H9 (cell line): ENCODE measurements at regions not wholly inside any gene's neighbourhood (a gene's known extent, or its start where the extent isn't known, plus 50 kb on each side); places are given as distances from the start of the nearest gene placed in this dataset.

Experiments
- DNase-seq: peaks from one replicate; pipeline ENCODE4 v3.0.0-alpha.2; 2017
- H2AFZ ChIP-seq: one replicate; pipeline ENCODE4 v1.6.1; 2013; ENCODE audit warnings: mild to moderate bottlenecking, low read length, control low read depth, moderate library complexity
- H2AK5ac ChIP-seq: 2 replicates; pipeline ENCODE4 v1.6.1; 2013; ENCODE audit warnings: low read length, control low read depth, mixed read lengths; ENCODE audit not compliant: insufficient read length
- H2BK120ac ChIP-seq: one replicate; pipeline ENCODE4 v1.6.1; 2013; ENCODE audit warnings: low read depth, mild to moderate bottlenecking, low read length, control low read depth, inconsistent platforms; ENCODE audit not compliant: poor library complexity, severe bottlenecking
- H2BK12ac ChIP-seq: 2 replicates; pipeline ENCODE4 v1.6.1; 2013; ENCODE audit warnings: low read length, control low read depth, mixed read lengths, low read depth; ENCODE audit not compliant: insufficient read length
- H2BK15ac ChIP-seq: 2 replicates; pipeline ENCODE4 v1.6.1; 2013; ENCODE audit warnings: low read depth, low read length, control low read depth
- H2BK20ac ChIP-seq: one replicate; pipeline ENCODE4 v1.6.1; 2013; ENCODE audit warnings: low read depth, mild to moderate bottlenecking, low read length, control low read depth, inconsistent platforms; ENCODE audit not compliant: poor library complexity, severe bottlenecking
- H2BK5ac ChIP-seq: 2 replicates; pipeline ENCODE4 v1.6.1; 2013; ENCODE audit warnings: low read length, control low read depth, mixed read lengths; ENCODE audit not compliant: insufficient read length
- H3K14ac ChIP-seq: 2 replicates; pipeline ENCODE4 v1.6.1; 2013; ENCODE audit warnings: low read length, control low read depth; ENCODE audit not compliant: insufficient read depth
- H3K18ac ChIP-seq: 2 replicates; pipeline ENCODE4 v1.6.1; 2013; ENCODE audit warnings: low read depth, mild to moderate bottlenecking, mixed read lengths, low read length, control low read depth; ENCODE audit not compliant: insufficient read length
- H3K23ac ChIP-seq: 2 replicates; pipeline ENCODE4 v1.6.1; 2013; ENCODE audit warnings: low read length, control low read depth, mixed read lengths, low read depth; ENCODE audit not compliant: insufficient read length
- H3K23me2 ChIP-seq: 2 replicates; pipeline ENCODE4 v1.6.1; 2013; ENCODE audit warnings: low read depth, mild to moderate bottlenecking, mixed read lengths, low read length, control low read depth; ENCODE audit not compliant: insufficient read length, poor library complexity, severe bottlenecking
- H3K27ac ChIP-seq: 2 replicates; pipeline ENCODE4 v1.5.1; 2013; ENCODE audit warnings: low read length, control low read depth, mixed read lengths, low read depth; ENCODE audit not compliant: insufficient read length
- H3K27me3 ChIP-seq: 2 replicates; pipeline ENCODE4 v1.6.1; 2013; ENCODE audit warnings: low read length, control low read depth, inconsistent platforms; ENCODE audit not compliant: insufficient read depth
- H3K4ac ChIP-seq: 2 replicates; pipeline ENCODE4 v1.6.1; 2013; ENCODE audit warnings: low read depth, mild to moderate bottlenecking, control low read depth, inconsistent platforms, low read length, moderate library complexity
- H3K4me1 ChIP-seq: 2 replicates; pipeline ENCODE4 v1.6.1; 2013; ENCODE audit warnings: low read length, control low read depth, inconsistent platforms; ENCODE audit not compliant: insufficient read depth
- H3K4me2 ChIP-seq: 2 replicates; pipeline ENCODE4 v1.6.1; 2013; ENCODE audit warnings: low read length, control low read depth, mixed read lengths; ENCODE audit not compliant: insufficient read length, insufficient read depth
- H3K56ac ChIP-seq: 2 replicates; pipeline ENCODE4 v1.6.1; 2013; ENCODE audit warnings: low read depth, mild to moderate bottlenecking, mixed read lengths, low read length, control low read depth; ENCODE audit not compliant: insufficient read length
- H3K79me1 ChIP-seq: 2 replicates; pipeline ENCODE4 v1.6.1; 2013; ENCODE audit warnings: low read depth, mild to moderate bottlenecking, moderate library complexity, low read length, control low read depth, inconsistent platforms; ENCODE audit not compliant: insufficient read depth, poor library complexity, severe bottlenecking
- H3K79me2 ChIP-seq: 2 replicates; pipeline ENCODE4 v1.6.1; 2013; ENCODE audit warnings: low read length, control low read depth, inconsistent platforms; ENCODE audit not compliant: insufficient read depth
- H3K9ac ChIP-seq: 2 replicates; pipeline ENCODE4 v1.6.1; 2013; ENCODE audit warnings: low read length, control low read depth, mixed read lengths; ENCODE audit not compliant: insufficient read length; ENCODE audit errors: extremely low read depth
- H3K9me3 ChIP-seq: one replicate; pipeline ENCODE4 v1.6.1; 2013; ENCODE audit warnings: low read depth, low read length, inconsistent platforms; ENCODE audit not compliant: control insufficient read depth
- H3T11ph ChIP-seq: one replicate; pipeline ENCODE4 v1.6.1; 2013; ENCODE audit warnings: mild to moderate bottlenecking, low read length, control low read depth, inconsistent platforms
- H4K20me1 ChIP-seq: one replicate; pipeline ENCODE4 v1.6.1; 2013; ENCODE audit not compliant: control insufficient read depth, insufficient read length, insufficient read depth
- H4K5ac ChIP-seq: 2 replicates; pipeline ENCODE4 v1.6.1; 2013; ENCODE audit warnings: low read depth, mild to moderate bottlenecking, mixed read lengths, low read length, control low read depth; ENCODE audit not compliant: insufficient read length
- H4K8ac ChIP-seq: replicated peaks from 2 replicates; pipeline ENCODE4 v1.6.1; 2013; ENCODE audit warnings: low read length, control low read depth, mixed read lengths, low read depth; ENCODE audit not compliant: insufficient read length
- H4K91ac ChIP-seq: 2 replicates; pipeline ENCODE4 v1.6.1; 2013; ENCODE audit warnings: low read depth, mild to moderate bottlenecking, moderate library complexity, mixed read lengths, low read length, control low read depth; ENCODE audit not compliant: insufficient read length
- H3K27ac Mint-ChIP-seq, 3 experiments: 2 replicates in 2 of 3; 3 replicates in 1 of 3; pipeline ENCODE4 v1.8.0; 2020 to 2021; ENCODE audit warnings: mixed read lengths in 3 of 3, mild to moderate bottlenecking in 1 of 3, moderate library complexity in 1 of 3
- H3K27me3 Mint-ChIP-seq: 2 replicates; pipeline ENCODE4 v1.8.0; 2021; ENCODE audit warnings: low read depth, mild to moderate bottlenecking, moderate library complexity, mixed read lengths
- H3K36me3 Mint-ChIP-seq, 3 experiments: 2 replicates in 2 of 3; 3 replicates in 1 of 3; pipeline ENCODE4 v1.8.0; 2020 to 2021; ENCODE audit warnings: low read depth in 3 of 3, mixed read lengths in 3 of 3; ENCODE audit not compliant: insufficient read depth in 1 of 3
- H3K4me1 Mint-ChIP-seq, 2 experiments: 2 replicates each; pipeline ENCODE4 v1.8.0; 2020; ENCODE audit warnings: mixed read lengths in 2 of 2
- H3K4me3 Mint-ChIP-seq, 2 experiments: 2 replicates in 1 of 2; 3 replicates in 1 of 2; pipeline ENCODE4 v1.8.0; 2020 to 2021; ENCODE audit warnings: mild to moderate bottlenecking in 2 of 2, mixed read lengths in 2 of 2, moderate library complexity in 1 of 2
- H3K9me3 Mint-ChIP-seq, 2 experiments: 2 replicates in 1 of 2; 3 replicates in 1 of 2; pipeline ENCODE4 v1.8.0; 2020; ENCODE audit warnings: mild to moderate bottlenecking in 2 of 2, mixed read lengths in 2 of 2, moderate library complexity in 1 of 2
- WGBS: extraction: QIAGEN DNeasy Blood & Tissue Kit; methylation state at CpG from one replicate; pipeline ENCODE4 v1.1.7; 2013; ENCODE audit warnings: missing lambda C conversion rate, low lambda C conversion rate, mixed read lengths; ENCODE audit not compliant: insufficient read length; ENCODE audit errors: extremely low coverage; 5-methylcytosine and 5-hydroxymethylcytosine counted together
- TF ChIP-seq, protein P1 (sequence below): fragments of 200-600 bp; sonication (generic); conservative IDR thresholded peaks from 3 replicates; pipeline ENCODE4 v1.8.0; 2021; ENCODE audit warnings: antibody characterized with exemption, mild to moderate bottlenecking

GRCh38 chr1:29851691-29852090 lies 615.4 kb downstream of the PTPRU start:
- no peak overlapping the region for H4K5ac ChIP-seq
- Mint-ChIP-seq H3K4me3 (no peak overlapping the region; a peak in 1 of 5 replicates), H3K27ac (no peak overlapping the region), H3K36me3 (no peaks in the 10 kb centered on the region), H3K27me3 (peaks cover 2% of the 10 kb centered on the region; the same call in 1 of the 2 replicates), H3K9me3 (no peaks in the 10 kb centered on the region), H3K4me1 (peaks cover 0 to 5% of the 10 kb centered on the region in 2 experiments; a peak in 3 of 4 replicates)
- H3K9ac ChIP-seq, result no peak overlapping the region
- no peaks in the 10 kb centered on the region for H3K79me1 ChIP-seq
- TF ChIP-seq, protein P1, sequence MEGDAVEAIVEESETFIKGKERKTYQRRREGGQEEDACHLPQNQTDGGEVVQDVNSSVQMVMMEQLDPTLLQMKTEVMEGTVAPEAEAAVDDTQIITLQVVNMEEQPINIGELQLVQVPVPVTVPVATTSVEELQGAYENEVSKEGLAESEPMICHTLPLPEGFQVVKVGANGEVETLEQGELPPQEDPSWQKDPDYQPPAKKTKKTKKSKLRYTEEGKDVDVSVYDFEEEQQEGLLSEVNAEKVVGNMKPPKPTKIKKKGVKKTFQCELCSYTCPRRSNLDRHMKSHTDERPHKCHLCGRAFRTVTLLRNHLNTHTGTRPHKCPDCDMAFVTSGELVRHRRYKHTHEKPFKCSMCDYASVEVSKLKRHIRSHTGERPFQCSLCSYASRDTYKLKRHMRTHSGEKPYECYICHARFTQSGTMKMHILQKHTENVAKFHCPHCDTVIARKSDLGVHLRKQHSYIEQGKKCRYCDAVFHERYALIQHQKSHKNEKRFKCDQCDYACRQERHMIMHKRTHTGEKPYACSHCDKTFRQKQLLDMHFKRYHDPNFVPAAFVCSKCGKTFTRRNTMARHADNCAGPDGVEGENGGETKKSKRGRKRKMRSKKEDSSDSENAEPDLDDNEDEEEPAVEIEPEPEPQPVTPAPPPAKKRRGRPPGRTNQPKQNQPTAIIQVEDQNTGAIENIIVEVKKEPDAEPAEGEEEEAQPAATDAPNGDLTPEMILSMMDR, result no peak
- no peak overlapping the region for H2BK15ac ChIP-seq
- no peak overlapping the region for H3K27ac ChIP-seq
- H3K27me3 ChIP-seq, result no peaks in the 10 kb centered on the region
- H3K14ac ChIP-seq, result no peak overlapping the region
- no peaks in the 10 kb centered on the region for H3K4me1 ChIP-seq
- no CpG with 5 or more reads among the region's 11 CpGs for WGBS
- no peak overlapping the region for H2BK20ac ChIP-seq
- no peak overlapping the region for H3K4ac ChIP-seq
- H3K79me2 ChIP-seq, result no peaks in the 10 kb centered on the region
- no peak overlapping the region for H2BK5ac ChIP-seq
- no peak overlapping the region for H3K23ac ChIP-seq
- H3K56ac ChIP-seq, result no peak overlapping the region
- no peak overlapping the region for H3K18ac ChIP-seq
- DNase-seq, result no peak
- H2BK12ac ChIP-seq, result no peak overlapping the region
- H4K8ac ChIP-seq, result no peak overlapping the region
- H4K91ac ChIP-seq, result no peak overlapping the region
- H3K4me2 ChIP-seq, result no peak overlapping the region
- no peaks in the 10 kb centered on the region for H3K9me3 ChIP-seq
- no peak overlapping the region for H2BK120ac ChIP-seq
- H2AFZ ChIP-seq, result no peak overlapping the region
- H3T11ph ChIP-seq, result no peak overlapping the region
- no peak overlapping the region for H2AK5ac ChIP-seq
- H3K23me2 ChIP-seq, result no peaks in the 10 kb centered on the region
- H4K20me1 ChIP-seq, result no peaks in the 10 kb centered on the region
